ENCODE measurements at regions not wholly inside any gene's neighbourhood (a gene's known extent, or its start where the extent isn't known, plus 50 kb on each side); places are given as distances from the start of the nearest gene placed in this dataset.
A peak's percentile ranks its signal among the peaks of the same experiment; 100 is the strongest.

DNA sequence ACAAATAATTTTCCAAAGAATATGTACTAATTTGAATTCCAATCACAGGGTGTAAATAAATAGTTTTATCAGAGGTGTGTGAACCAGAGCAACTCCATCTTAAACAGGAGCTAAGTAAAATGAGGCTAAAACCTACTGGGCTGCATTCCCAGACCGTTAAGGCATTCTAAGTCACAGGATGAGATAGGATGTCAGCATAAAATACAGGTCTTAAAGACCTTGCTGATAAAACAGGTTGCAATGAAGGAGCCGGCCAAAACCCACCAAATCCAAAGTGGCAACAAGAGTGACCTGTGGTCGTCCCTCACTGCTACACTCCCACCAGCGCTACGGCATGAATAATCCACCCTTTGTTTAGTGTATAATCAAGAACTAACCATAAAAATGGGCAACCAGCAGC, 291.7 kb upstream of the SEMA3D start:
- no peak for DNase-seq (ENCODE audit: low read depth)
- in situ Hi-C loops (cut with HindIII; ENCODE audit: low pct_unique_long_range_greater_than_20kb, low sequenced_read_pairs) = no loop called here

GRCh38 chr7:85475476-85475875, 288.6 kb upstream of the SEMA3D start:
- DNase-seq (ENCODE audit: low read depth) = no peak
- in situ Hi-C loops (cut with HindIII; ENCODE audit: low pct_unique_long_range_greater_than_20kb, low sequenced_read_pairs) = no loop called here

DNA sequence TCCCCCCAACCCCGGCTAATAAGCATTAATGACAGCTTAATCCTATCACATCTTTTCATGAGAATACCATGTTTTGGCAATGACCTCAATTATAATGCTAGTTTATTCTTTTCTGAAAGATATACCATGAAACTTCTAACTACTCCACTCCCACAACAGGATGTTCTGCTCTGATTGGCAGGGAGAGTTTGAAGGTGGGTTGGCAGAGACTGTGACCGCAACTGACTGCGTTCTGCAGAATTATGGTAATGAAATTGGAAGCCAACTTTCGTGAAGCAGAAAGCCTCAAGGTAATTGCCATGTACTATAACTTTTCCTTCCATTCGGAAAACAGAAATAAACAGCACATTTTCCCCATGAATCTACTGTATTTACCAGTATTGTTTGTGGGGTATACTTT, 288.2 kb upstream of the SEMA3D start:
- in situ Hi-C loops (cut with HindIII; ENCODE audit: low pct_unique_long_range_greater_than_20kb, low sequenced_read_pairs) = no loop called here
- no peak for DNase-seq (ENCODE audit: low read depth)

DNA sequence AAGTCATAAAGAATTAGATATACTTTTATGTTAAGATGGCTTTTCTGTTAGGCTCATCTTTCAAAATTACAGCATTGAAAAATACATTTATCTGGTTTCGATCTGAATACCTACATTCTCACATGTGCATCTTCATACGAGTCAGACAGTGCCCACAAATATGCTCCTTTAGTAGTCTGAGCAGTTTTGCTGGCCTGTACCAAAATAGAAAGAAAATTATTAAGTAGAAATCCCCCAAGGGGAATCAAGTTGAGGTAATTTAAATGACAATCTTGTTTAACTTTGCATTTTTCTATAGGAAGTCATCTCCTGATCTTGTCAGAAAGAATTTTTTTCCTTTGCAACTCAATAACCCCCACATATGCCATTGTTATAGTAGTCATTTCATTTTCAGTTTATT, 287.4 kb upstream of the SEMA3D start:
- in situ Hi-C loops (cut with HindIII; ENCODE audit: low pct_unique_long_range_greater_than_20kb, low sequenced_read_pairs) = no loop called here
- no peak for DNase-seq (ENCODE audit: low read depth)

DNA sequence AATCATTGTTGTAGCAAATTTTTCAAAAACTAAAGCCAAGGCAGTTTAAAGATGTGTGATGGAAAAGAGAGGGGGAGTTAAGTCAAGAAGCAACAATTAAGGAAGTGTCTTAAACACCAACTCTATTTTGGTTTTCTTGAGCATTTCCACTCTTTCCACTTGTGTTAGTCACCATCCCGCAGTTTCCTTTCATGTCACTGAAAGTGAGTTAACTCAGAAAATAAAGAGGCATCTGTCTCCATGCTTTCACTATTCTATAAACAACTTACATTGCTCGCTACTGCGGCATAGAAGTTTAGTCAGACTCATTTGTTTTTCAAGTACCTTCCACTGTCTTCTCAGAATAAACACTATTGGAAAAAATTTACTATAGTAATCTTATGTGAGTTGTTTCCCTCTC, 284.9 kb upstream of the SEMA3D start:
- no peak for DNase-seq (ENCODE audit: low read depth)
- in situ Hi-C loops (cut with HindIII; ENCODE audit: low pct_unique_long_range_greater_than_20kb, low sequenced_read_pairs) = no loop called here

DNA sequence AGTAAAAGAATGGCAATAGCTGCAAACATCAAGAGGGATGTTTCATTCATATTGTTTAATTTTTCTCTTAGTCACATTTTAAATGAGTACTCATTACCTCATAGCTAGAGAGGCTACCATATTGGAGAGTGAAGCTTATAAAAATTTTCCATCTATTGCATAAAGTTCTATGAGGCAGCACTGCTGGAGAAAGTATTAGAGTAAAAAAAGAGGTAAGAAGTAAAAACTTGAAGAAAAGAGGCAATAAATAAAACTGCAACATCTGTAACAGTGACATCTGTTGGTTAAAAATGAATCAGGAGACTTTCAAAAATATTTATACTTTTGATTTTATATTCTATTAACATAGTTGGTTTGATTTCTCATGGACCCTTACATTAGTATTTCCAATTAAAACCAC, 284.5 kb upstream of the SEMA3D start:
- no peak for DNase-seq (ENCODE audit: low read depth)
- in situ Hi-C loops (cut with HindIII; ENCODE audit: low pct_unique_long_range_greater_than_20kb, low sequenced_read_pairs) = no loop called here

DNA sequence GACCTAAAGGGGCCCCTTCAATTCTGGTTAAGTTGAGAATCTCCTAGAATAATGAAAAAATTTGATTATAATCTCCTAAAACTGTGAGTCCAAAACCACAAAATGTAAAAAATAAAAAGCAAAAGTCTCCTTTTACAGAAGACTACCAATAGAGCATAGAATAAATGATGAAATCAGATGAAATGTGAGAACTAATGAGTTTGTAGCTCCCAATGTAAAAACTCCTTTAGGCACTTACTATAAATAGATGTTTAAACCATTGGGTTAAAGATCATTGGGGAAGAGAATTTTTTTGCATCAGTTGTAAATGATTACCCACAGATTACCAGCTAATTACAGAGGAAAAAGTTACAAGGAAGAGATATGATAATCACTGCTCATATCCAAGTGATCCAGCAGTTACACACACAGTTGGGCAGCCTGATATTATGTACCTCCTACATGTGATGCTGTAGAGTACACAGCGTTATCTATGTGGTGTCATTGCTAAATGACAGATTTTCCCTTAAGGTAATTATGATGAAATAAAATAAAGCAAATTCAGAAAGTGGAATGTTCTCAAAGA, 282.7 kb upstream of the SEMA3D start:
- in situ Hi-C loops (cut with HindIII; ENCODE audit: low pct_unique_long_range_greater_than_20kb, low sequenced_read_pairs) = no loop called here
- DNase-seq (ENCODE audit: low read depth) = peak; percentile 8

GRCh38 chr7:85464042-85464651, 277.3 kb upstream of the SEMA3D start:
- no peak for DNase-seq (ENCODE audit: low read depth)
- in situ Hi-C loops (cut with HindIII; ENCODE audit: low pct_unique_long_range_greater_than_20kb, low sequenced_read_pairs) = no loop called here

DNA sequence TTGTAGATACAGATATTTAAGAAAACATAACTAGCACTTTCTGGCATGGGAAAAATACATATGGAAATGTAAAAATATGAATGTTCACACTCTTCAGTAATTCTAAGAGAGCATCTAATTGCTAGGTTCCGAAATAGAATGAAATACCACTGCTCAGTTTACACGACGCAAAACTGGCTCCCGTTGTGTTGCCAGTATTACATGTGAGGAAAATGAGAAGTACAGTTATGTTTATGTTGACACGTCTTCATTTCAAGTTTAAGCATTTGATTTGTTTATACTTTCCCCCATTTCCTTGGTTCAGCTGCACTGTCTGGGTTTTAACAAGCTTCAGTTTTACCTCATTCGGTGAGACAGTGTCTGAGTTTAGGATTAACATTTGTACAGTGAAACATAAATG, 275.8 kb upstream of the SEMA3D start:
- no peak for DNase-seq (ENCODE audit: low read depth)
- in situ Hi-C loops (cut with HindIII; ENCODE audit: low pct_unique_long_range_greater_than_20kb, low sequenced_read_pairs) = no loop called here

DNA sequence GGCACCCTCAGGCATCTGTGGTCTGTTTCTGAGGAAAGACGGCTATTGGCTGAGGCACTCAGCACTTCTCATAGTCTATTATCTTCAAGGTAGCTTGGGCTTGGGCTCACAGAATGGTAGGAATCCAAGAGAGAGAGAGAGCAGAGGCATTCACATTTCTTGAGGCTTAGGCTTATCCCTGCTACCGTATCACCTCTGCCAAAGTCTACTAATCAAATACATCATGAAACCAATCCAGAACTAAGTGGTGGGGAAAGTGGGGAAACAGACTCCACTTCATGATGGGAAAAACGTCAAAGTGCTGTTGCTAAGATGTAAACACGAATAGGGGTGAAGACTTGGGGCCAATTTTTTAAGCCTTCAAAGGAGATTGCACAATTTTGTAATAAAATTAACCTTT, 271.1 kb upstream of the SEMA3D start:
- no peak for DNase-seq (ENCODE audit: low read depth)
- in situ Hi-C loops (cut with HindIII; ENCODE audit: low pct_unique_long_range_greater_than_20kb, low sequenced_read_pairs) = no loop called here

DNA sequence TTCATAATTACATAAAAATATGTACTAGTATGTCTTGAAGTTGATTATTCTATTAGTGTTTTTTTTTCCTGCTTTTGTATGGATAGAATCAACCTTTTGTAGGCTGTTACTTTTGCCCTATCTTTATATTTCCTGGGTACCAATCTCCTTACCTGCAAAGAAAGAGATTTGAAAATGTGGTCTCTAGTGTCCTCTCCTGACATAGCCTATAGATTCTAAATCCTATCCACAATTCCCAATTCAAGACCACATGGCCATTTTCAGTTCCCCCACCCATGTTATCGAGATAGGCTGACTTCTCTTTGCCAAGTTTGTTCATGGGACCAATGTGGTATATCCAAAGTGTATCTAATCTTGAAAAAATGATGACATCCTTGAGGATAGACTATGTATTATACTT, 269.4 kb upstream of the SEMA3D start:
- in situ Hi-C loops (cut with HindIII; ENCODE audit: low pct_unique_long_range_greater_than_20kb, low sequenced_read_pairs) = no loop called here
- no peak for DNase-seq (ENCODE audit: low read depth)

- DNase-seq (ENCODE audit: low read depth) = no peak
- in situ Hi-C loops (cut with HindIII; ENCODE audit: low pct_unique_long_range_greater_than_20kb, low sequenced_read_pairs) = no loop called here
Observed at GRCh38 chr7:85454904-85455303, 268.0 kb upstream of the SEMA3D start.

DNA sequence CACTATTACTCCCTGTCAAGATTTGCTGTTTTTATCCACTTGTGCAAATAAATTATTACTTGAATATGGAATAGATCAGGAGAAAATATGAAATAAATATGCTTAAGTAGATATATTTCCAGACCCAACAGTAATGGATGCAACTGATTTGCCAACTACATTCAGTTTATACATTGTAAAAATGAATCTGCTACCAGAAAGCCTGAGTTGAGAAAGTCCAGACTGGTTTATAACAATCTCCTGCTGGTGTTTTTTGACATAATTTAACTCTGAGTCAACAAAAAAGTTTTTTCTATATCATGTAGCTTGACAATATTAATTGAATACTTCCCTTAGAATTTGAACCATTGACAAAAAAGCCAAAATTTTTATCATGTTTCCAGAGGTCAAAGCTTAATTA, 265.8 kb upstream of the SEMA3D start:
- DNase-seq (ENCODE audit: low read depth) = no peak
- in situ Hi-C loops (cut with HindIII; ENCODE audit: low pct_unique_long_range_greater_than_20kb, low sequenced_read_pairs) = no loop called here

GRCh38 chr7:85449478-85449877, 262.6 kb upstream of the SEMA3D start:
- in situ Hi-C loops (cut with HindIII; ENCODE audit: low pct_unique_long_range_greater_than_20kb, low sequenced_read_pairs) = no loop called here
- no peak for DNase-seq (ENCODE audit: low read depth)

GRCh38 chr7:85447004-85447403, 260.1 kb upstream of the SEMA3D start:
- in situ Hi-C loops (cut with HindIII; ENCODE audit: low pct_unique_long_range_greater_than_20kb, low sequenced_read_pairs) = no loop called here
- DNase-seq (ENCODE audit: low read depth) = no peak

DNA sequence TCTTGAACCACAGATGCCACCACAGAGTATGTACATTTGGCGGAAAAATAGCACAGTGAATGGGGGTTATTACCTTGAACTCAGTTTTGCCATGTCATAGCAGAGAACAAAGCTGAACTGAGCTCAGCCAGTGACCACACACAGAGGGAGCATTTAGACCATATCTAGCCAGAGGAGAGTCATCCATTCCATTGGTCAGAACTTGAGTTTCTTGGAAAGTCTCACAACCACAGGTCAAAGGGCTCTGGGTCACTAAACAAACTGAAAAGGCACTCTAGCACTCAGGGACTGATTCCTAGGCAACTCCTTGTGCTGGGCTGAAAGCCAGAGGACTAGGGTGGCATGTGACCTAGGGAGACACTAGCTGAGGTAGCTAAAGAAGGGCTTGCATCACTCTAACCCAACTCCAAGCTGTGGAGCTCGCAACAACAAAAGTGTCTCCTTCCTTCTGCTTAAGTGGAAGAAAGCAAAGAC, 239.7 kb upstream of the SEMA3D start:
- DNase-seq (ENCODE audit: low read depth) = peak; percentile 41
- in situ Hi-C loops (cut with HindIII; ENCODE audit: low pct_unique_long_range_greater_than_20kb, low sequenced_read_pairs) = no loop called here

DNA sequence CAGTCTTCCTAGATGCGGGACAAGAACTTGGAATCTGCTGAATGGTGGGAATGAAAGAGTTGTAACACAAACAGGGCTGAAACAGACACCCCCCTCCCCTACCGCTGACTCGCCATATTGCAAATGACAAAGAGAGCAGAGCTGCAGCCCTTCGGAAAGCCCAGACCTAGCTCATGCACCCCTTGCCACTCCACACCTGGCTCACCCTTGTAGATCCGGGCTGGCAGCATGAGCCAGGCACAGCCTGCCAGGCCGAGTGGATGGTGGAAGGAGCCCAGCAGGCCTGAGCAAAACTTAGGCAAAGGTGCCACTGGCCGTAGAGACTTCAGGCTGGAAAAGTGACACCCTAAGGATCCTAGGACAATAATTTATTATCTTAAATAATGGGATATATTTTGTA, 237.4 kb upstream of the SEMA3D start:
- in situ Hi-C loops (cut with HindIII; ENCODE audit: low pct_unique_long_range_greater_than_20kb, low sequenced_read_pairs) = no loop called here
- no peak for DNase-seq (ENCODE audit: low read depth)

GRCh38 chr7:85423209-85423895, 236.5 kb upstream of the SEMA3D start:
- DNase-seq (ENCODE audit: low read depth) = no peak
- in situ Hi-C loops (cut with HindIII; ENCODE audit: low pct_unique_long_range_greater_than_20kb, low sequenced_read_pairs) = no loop called here

- in situ Hi-C loops (cut with HindIII; ENCODE audit: low pct_unique_long_range_greater_than_20kb, low sequenced_read_pairs) = no loop called here
- DNase-seq (ENCODE audit: low read depth) = no peak
Observed at GRCh38 chr7:85415743-85416142, 228.9 kb upstream of the SEMA3D start.

DNA sequence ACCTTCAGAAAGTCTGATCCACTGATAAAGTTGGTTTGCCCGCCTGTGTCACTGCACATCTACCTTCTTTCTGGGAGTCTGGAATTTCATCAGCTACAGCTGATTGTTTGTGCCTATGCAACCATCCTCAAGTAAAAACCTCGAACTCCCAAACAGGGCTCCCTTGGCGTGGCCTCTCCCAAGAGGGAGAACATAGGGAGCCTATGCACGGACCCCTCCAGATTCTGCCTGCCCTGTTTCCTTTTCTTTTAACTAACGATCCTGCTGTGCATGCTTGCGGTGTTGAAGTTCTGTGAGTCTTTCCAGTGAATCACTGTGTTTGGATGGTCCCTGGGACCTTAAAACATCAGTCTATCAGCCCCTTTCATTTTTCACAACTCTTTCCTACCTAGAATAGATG, 226.9 kb upstream of the SEMA3D start:
- DNase-seq (ENCODE audit: low read depth) = no peak
- in situ Hi-C loops (cut with HindIII; ENCODE audit: low pct_unique_long_range_greater_than_20kb, low sequenced_read_pairs) = no loop called here

Data from Caki2 (cell line).